GM19372 (cell line): ENCODE measurements at regions not wholly inside any gene's neighbourhood (a gene's known extent, or its start where the extent isn't known, plus 50 kb on each side); places are given as distances from the start of the nearest gene placed in this dataset.
"Not testable (repeated sequence)": the region's sequence is repeated elsewhere in the genome, so short reads cannot be mapped to it uniquely, and the experiment has no call there.

ENCODE experiments used
- ATAC-seq: cut with Tn5 transposase; IDR thresholded peaks from one replicate; pipeline ENCODE4 v1.9.1; 2021; ENCODE audit warnings: mild to moderate bottlenecking, low read depth, moderate library complexity; ENCODE audit not compliant: unreplicated experiment

DNA sequence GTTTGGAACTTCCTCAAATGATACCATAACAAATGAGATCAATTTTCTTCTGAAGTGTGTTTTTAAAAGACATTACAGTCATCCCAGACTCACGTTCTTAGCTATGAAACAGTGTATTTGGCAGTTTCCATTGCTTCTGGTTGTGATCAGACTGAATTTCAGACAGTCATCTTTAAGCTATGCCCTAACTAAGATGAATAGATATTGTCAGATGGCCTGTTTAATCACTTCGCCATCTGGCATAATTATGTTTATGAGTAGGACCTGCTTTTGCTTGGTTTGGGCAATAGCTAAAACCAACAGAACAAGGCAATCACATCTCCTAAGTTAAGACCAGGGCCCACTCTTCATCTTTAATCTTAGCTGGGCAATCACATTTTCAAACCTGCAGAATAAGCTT lies 313.1 kb downstream of the SV2B start:
- no peak for ATAC-seq

DNA sequence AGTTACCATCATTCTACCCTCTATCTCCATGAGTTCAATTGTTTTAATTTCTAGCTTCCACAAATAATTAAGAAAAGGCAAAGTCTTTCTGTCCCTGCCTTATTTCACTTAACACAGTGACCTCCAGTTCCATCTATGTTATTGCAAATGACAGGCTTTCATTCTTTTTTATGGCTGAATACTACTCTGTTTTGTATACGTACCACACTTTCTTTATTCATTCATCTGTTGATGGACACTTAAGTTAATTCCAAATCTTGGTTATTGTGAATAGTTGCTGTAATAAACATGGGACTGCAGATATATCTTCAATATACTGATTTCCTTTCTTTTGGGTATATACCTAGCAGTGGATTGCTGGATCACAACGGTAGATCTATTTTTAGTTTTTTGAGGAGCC lies 314.1 kb downstream of the SV2B start:
- no peak for ATAC-seq

- not testable (repeated sequence) for ATAC-seq
Measured at GRCh38 chr15:91415258-91415657, 315.2 kb downstream of the SV2B start.

DNA sequence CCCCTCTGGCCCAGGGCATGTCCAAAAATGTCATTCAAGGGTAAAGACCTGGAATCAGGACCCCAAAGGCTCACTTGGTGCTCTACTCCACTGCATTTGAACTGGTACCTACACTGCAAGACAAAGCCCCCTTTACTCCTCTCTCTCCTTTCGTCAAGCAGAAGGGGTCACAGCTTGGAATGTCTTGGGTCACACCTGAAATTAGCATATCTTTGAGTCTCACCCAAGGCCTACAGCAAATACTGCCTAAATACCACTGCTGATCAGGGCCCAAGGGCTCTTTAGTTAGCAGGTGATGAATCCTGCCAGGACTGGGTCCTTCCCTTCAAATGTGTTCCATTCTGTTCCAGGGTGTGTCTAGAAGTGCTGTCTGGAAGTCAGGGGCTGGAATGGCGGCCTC lies 320.6 kb downstream of the SV2B start:
- no peak for ATAC-seq

GRCh38 chr15:91422797-91423196 lies 322.7 kb downstream of the SV2B start:
- ATAC-seq: no peak

GRCh38 chr15:91424001-91424400 lies 323.9 kb downstream of the SV2B start:
- ATAC-seq: no peak

- no peak for ATAC-seq
Measured at GRCh38 chr15:91426412-91426811, 326.4 kb downstream of the SV2B start.

DNA sequence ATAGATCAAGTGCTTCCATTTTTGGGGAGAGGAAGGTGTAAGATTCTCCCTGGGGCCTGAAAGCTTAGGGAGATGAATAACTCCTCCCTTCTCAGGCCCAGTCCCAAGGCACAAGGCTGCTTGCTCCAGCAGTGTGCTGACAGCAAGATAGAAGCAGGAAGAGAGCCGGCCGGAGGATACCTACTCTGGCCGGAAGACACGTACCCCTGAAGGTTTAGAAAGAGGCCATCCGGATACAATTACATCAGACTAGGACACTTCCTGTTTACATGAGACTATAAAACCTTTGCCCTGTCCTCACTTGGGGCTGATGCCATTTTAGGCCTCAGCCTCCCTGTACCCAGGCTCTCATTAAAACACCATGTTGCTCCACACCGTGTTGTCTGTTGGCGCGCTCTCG lies 329.9 kb downstream of the SV2B start:
- no peak for ATAC-seq

GRCh38 chr15:91431041-91431715 lies 331.1 kb downstream of the SV2B start:
- no peak for ATAC-seq

DNA sequence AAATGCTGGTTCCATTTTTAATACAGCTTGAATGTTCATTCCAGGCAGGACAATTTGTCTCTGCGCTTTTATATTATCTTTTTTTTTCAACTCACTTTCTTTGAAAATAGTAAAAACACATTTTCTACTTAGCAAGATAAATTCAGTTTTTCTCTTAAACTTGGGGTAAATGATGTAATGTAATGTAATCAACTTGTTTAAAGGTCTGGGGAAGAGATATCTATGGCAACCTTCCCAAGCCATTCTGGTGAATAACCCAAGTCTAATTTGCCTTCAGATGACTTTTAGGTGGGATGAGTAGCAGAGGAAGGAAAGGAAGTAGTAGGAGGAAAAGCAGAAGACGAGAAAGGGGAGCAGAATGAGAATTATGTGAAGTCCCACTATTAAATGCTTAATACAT lies 335.1 kb downstream of the SV2B start:
- no peak for ATAC-seq

DNA sequence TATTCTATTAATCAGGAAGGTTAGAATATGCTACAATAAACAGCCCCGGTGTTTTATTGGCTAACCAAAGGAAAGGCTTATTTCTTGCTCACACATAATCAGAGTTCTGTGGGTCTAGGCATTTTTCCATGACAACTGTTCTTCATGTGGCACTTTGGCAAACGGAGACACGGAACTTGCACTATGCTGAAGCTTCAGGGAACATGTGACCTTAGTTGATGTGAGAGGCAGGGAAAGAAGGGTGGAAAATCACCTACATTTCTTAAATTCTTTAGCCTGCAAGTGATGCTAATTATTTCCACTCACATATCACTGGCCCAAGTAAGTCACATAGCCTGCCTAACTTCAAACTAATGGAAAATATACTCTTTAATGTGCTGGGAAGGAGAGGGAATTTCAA lies 344.6 kb downstream of the SV2B start:
- no peak for ATAC-seq

DNA sequence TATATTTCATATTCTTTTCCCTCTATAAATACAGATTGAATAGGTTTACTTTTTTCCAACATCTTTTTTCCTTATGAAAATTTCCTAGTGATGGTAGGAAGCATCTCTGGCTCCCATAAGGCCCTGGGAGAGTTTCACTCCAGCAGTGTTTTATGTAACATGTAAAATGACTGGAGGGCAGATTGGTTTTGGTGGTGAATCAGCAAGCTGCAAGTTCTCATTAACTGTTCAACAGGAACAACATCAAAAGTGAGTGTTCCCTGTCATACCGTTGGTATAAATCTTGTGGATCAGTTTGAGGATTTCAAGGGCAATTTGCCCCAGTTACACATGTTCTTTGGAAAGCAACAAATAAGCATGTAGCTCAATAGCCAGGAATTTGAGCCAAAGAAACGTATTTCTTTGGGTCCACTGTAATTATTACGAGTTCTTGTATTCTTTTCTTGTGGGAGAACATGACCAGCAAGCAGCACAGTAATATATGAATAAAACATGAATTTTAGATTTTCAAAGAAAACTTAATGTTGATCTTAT lies 345.7 kb downstream of the SV2B start:
- no peak for ATAC-seq

DNA sequence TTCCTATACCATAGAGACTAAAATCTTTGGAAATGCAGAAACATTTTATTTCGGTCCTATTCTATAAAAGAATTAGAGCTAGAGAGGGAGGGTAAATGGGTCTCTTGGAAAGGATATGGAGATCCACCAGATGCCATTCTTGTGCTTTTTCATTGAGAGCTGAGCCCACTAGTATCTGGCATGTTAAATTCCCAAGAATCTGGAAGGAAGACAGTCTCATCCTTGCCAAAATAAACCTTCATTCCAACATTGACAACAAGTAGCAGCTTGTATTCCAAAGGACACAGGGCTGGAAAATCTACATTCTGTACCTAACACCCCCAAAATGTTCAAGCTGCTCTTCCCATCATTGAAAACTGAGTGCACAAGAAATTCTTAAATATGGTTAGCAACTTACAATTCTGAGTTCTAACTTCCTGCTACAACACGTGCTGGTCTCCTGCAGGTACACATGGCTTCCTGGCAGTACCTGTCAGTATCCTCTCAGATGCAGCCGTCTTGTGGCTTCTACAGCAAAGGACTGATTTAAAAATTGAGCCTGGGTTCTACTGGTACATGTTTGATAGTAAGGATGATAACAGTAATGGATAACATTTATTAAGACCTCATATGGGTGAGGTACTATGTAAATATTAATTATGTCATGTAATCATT lies 348.1 kb downstream of the SV2B start:
- no peak for ATAC-seq

DNA sequence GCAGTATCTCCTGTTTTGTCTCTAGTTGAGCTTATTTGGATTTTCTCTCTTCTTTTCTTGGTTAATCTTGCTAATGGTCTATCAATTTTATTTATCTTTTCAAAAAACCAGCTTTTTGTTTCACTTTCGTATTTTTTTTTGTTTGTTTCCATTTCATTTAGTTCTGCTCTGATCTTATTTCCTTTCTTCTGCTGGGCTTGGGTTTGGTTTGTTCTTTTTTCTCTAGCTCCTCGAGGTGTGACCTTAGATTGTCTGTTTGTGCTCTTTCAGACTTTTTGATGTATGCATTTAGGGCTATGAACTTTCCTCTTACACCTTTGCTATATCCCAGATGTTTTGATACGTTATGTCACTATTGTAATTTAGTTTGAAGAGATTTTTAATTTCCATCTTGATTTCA lies 353.3 kb downstream of the SV2B start:
- not testable (repeated sequence) for ATAC-seq

GRCh38 chr15:91456251-91456718 lies 356.2 kb downstream of the SV2B start:
- ATAC-seq: no peak

DNA sequence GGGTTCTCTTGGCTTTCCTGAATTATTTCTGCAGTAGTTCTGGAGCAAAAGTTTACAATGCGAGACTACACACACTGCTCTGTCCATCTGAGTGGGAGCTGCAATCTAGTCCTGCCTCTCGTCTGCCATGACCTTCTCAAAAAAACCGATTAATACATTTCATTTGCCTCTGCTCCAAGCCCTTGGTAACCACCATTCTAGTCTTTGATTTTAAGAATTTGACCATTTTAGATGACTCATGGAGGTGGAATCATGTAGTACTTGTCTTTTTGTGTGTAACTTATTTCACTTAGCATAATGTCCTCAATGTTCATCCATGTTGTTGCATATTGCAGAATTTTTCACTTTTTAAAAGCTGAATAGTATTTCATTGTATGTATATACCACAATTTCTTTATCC lies 356.9 kb downstream of the SV2B start:
- ATAC-seq: no peak

- no peak for ATAC-seq
Measured at GRCh38 chr15:91461377-91461776, 361.3 kb downstream of the SV2B start.

DNA sequence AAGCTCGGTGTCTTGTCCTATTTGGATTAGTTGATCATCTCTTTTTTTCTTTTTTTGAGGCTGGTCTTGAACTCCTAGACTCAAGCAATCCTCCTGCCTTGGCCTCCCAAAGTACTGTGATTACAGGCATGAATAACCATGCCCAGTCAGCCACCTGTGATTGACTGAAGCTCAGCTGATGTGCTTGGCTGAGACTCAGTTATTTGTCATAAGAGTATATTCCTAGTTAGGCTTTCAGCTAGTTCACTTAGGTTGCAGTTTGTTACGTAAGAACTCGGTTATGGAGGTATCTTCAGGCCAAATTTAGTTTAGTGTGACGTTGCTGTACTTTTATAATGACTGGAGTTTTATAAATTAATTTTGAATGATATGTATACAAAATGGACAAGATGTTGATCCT lies 365.0 kb downstream of the SV2B start:
- no peak for ATAC-seq

DNA sequence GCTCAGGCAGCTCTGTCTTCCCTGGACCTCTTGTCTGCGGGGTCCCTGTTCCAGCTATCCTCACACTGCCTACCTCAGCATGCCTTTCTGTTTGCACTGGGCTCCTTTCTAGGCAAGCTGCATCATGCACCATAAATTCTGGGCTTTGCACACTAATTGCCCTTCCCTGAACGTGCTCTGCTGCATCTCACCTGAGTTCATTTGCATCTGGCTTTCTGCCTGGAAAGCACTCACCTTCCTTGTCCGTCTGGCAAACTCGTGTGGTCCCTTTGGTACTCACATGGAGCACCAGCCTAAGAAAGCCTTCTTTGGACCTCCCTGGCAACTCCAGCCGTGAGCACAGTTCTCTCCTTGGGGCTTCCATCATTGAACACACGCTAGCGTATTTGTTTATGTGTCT lies 365.6 kb downstream of the SV2B start:
- ATAC-seq: no peak

- ATAC-seq: no peak
Measured at GRCh38 chr15:91468871-91469580, 369.0 kb downstream of the SV2B start.
